BJ (cell line): ENCODE measurements at regions not wholly inside any gene's neighbourhood (a gene's known extent, or its start where the extent isn't known, plus 50 kb on each side); places are given as distances from the start of the nearest gene placed in this dataset.

Experiments
- CTCF ChIA-PET: fragments of 350-600 bp; formaldehyde crosslinking; extraction: SDS; loops from one replicate; lab custom pipeline; 2021; ENCODE audit warnings: antibody characterized with exemption, inconsistent platforms; lab: Yijun Ruan, JAX
- POLR2A ChIA-PET: fragments of 300-600 bp; sonication (Branson Sonifier 250); formaldehyde crosslinking; extraction: SDS; loops from one replicate; lab custom pipeline; 2021; ENCODE audit warnings: antibody characterized with exemption; lab: Charles Lee
- DNase-seq: peaks from one replicate; pipeline ENCODE4 v3.0.0-alpha.2; 2011; ENCODE audit warnings: low read depth
- H3K27me3 ChIP-seq: 2 replicates; pipeline ENCODE4 v1.6.0; 2011; ENCODE audit warnings: low read length; ENCODE audit not compliant: control insufficient read depth, insufficient read depth
- H3K36me3 ChIP-seq: 2 replicates; pipeline ENCODE4 v1.5.1; 2011; ENCODE audit warnings: low read length; ENCODE audit not compliant: control insufficient read depth, insufficient read depth
- H3K4me3 ChIP-seq: 2 replicates; pipeline ENCODE4 v1.5.1; 2011; ENCODE audit warnings: low read depth, mild to moderate bottlenecking, control low read depth, low read length
- TF ChIP-seq, protein P1 (sequence below): IDR thresholded peaks from 2 replicates; pipeline ENCODE4 v1.5.1; 2011; ENCODE audit warnings: low read depth, mild to moderate bottlenecking, control low read depth, inconsistent platforms, low read length, moderate library complexity; ENCODE audit not compliant: insufficient read depth

- POLR2A ChIA-PET, result interaction anchor here (0.6 kb wide), 1 partner anchor 10 kb away, joined by 3 read pairs; no protein-coding TSS in a partner anchor
- DNase-seq, result no peak
Measured at GRCh38 chr17:77382356-77382911, 241.7 kb downstream of the SEC14L1 start.

DNA sequence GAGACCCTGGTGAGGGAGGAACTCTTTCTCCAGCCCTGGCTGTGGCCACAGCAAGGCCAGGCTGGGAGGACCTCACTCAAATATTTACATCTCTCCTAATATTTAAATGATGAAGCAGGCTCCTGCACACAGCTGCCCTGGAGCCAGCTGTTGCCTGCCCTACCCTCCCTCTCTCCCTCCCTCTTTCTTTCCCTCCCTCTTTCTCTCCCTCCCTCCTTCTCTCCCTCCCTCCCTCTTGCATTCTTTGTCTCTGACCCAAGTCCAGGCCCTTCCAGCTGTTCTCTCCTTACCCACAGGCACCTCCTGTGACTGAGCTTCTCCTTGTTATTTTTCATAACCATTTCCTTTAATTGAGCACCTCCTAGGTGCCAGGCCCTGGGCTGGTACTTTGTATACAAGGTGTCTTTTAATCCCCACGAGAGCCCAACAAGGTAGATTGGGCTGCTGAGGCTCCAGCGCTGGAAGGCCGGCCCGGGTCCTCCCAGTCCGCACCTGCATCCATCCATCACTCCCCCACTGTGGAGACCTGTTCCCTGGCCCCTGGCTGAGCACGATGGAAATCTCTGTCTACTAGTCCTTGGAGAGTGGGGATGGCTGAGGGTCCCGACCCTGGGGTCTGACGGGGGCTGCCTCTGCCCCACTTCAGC is 242.3 kb downstream of the SEC14L1 start:
- TF ChIP-seq, protein P1, sequence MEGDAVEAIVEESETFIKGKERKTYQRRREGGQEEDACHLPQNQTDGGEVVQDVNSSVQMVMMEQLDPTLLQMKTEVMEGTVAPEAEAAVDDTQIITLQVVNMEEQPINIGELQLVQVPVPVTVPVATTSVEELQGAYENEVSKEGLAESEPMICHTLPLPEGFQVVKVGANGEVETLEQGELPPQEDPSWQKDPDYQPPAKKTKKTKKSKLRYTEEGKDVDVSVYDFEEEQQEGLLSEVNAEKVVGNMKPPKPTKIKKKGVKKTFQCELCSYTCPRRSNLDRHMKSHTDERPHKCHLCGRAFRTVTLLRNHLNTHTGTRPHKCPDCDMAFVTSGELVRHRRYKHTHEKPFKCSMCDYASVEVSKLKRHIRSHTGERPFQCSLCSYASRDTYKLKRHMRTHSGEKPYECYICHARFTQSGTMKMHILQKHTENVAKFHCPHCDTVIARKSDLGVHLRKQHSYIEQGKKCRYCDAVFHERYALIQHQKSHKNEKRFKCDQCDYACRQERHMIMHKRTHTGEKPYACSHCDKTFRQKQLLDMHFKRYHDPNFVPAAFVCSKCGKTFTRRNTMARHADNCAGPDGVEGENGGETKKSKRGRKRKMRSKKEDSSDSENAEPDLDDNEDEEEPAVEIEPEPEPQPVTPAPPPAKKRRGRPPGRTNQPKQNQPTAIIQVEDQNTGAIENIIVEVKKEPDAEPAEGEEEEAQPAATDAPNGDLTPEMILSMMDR, result no peak
- no peaks in the 10 kb centered on the region for H3K27me3 ChIP-seq
- ChIA-PET CTCF (interaction anchor here (0.7 to 1.0 kb wide), 4 partner anchors 17 to 112 kb away, joined by 3 to 4 read pairs (median 3); no protein-coding TSS in a partner anchor), POLR2A (interaction anchor here (0.6 kb wide), 1 partner anchor 11 kb away, joined by 3 read pairs; no protein-coding TSS in a partner anchor)
- DNase-seq, result no peak
- H3K36me3 ChIP-seq, result peaks cover 11% of the 10 kb centered on the region; the same call in 1 of the 2 replicates
- H3K4me3 ChIP-seq, result no peak overlapping the region

More at GRCh38 chr17:77382356-77382911, 241.7 kb downstream of the SEC14L1 start:
- TF ChIP-seq, protein P1, result no peak
- Histone ChIP-seq H3K36me3 (peaks cover 11% of the 10 kb centered on the region; the same call in 1 of the 2 replicates), H3K4me3 (no peak overlapping the region), H3K27me3 (no peaks in the 10 kb centered on the region)
- CTCF ChIA-PET, result interaction anchor here (0.7 to 1.0 kb wide), 4 partner anchors 17 to 112 kb away, joined by 3 to 4 read pairs (median 3); no protein-coding TSS in a partner anchor

DNA sequence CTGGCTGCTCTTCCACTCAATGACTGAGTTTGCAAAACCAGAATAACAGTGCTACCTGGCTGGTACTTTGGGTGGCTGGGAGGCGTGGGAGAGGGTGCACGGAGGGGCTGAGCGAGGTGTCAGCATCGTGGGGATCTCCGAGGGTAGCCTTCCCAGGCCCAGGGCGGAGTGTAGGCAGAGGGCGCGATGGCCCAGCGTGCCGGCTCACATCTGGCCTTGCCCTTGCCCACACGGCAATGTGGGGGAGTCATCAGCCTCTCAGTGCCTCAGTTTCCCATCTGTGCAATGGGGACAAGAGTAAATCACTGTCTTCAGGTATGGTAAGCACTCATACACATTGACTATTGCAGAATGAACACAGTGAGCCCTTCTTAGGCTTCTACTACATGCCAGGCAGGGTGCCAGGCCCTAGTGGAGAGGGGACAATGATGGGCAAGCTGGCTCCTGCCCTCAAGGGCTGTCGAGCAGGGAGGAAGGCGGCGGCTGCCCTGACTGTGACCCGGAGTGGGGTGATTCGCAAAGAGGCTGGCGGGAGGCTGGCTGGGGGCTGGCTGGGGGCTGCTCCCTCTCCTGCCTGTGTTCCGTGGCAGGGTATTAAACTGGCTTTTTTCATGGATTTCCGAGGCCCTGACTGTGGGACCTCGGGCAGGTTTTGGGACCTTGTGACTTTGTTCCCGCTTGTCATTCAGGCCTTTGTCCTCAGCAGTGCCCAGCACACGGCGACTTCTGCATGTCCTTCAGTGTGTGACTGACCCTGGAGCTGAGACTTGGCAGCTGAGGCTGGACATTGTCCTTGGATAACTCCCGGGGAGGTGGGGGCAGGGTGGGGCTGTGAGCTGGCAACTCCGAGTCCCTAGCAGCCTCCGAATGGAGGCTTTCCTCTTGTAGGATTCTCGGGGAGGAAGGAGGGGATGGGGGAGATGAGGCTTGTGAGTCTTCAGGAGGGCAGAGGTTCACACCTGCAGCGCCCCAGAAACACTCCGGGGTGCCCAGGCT is 243.1 kb downstream of the SEC14L1 start:
- DNase-seq, result no peak
- TF ChIP-seq, protein P1, result no peak
- CTCF ChIA-PET, result no interaction called here
- Histone ChIP-seq H3K4me3 (no peak overlapping the region), H3K36me3 (peaks cover 9% of the 10 kb centered on the region; the same call in 1 of the 2 replicates), H3K27me3 (no peaks in the 10 kb centered on the region)
- POLR2A ChIA-PET, result no interaction called here

GRCh38 chr17:77385750-77386501 is 245.2 kb downstream of the SEC14L1 start:
- no peaks in the 10 kb centered on the region for H3K27me3 ChIP-seq
- peaks cover 8% of the 10 kb centered on the region; the same call in 1 of the 2 replicates for H3K36me3 ChIP-seq
- H3K4me3 ChIP-seq, result no peak overlapping the region
- ChIA-PET CTCF (interaction anchor here (1.2 to 1.4 kb wide), 2 partner anchors 11 to 43 kb away, joined by 3 to 4 read pairs; no protein-coding TSS in a partner anchor), POLR2A (no interaction called here)
- no peak for DNase-seq
- TF ChIP-seq, protein P1, result no peak
